ENCODE measurements at regions not wholly inside any gene's neighbourhood (a gene's known extent, or its start where the extent isn't known, plus 50 kb on each side); places are given as distances from the start of the nearest gene placed in this dataset.

- DNase-seq, result no peak
Observed at GRCh38 chr2:120940726-120941256, 205.1 kb downstream of the GLI2 start.

GRCh38 chr2:120941571-120942120 lies 206.0 kb downstream of the GLI2 start:
- no peak for DNase-seq

GRCh38 chr2:120942658-120943057 lies 207.0 kb downstream of the GLI2 start:
- DNase-seq, result no peak

DNA sequence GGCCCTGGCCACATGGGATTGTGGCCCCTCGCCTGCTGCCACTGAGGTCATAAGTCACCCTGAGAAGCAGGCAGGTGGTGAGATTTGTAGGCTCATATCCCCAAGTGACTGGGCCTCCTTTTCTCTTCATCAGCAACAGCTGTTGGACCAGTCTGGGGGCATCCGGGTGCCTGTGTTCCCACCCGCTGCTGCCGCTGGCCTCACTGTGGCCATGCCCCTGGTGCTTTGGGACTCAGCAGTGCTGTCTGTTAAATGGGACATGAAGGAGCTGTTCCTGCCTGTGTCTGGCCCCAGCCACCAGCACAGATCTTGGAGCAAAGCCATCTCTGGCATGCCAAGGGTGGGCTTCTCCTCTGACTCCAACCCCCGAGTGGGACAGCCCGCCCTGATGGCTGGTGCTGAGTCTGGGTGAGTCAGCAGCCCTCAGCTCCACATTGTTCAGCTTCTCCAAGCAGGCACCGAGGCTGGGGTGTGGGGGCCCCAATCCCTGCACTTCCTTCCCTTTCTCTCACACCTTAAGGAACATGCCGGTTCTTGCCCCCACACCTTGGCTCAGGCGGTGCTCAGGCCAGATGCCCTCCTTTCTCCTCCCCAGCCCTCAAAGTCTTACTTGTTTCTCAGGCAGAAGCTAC lies 207.9 kb downstream of the GLI2 start:
- no peak for DNase-seq

DNA sequence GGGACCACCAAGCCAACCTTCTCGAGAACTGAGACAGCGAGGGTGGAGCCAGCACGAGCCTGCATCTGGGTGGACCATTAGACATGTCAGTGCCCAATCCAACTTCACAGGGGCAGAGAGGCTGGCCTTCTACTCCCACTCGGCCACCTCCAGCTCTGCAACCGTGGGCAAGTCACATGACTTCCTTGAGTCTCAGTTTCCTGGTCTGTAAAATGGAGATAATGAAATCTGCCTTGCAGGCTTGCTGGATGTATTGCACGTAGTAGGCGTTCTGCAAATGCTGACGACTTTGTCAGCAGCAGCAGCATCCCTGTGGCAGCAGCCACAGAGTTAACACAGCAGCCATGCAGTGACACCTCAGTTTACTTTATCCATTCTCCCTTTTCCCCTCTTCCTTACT lies 208.9 kb downstream of the GLI2 start:
- no peak for DNase-seq

GRCh38 chr2:120945091-120945490 lies 209.4 kb downstream of the GLI2 start:
- DNase-seq, result no peak

DNA sequence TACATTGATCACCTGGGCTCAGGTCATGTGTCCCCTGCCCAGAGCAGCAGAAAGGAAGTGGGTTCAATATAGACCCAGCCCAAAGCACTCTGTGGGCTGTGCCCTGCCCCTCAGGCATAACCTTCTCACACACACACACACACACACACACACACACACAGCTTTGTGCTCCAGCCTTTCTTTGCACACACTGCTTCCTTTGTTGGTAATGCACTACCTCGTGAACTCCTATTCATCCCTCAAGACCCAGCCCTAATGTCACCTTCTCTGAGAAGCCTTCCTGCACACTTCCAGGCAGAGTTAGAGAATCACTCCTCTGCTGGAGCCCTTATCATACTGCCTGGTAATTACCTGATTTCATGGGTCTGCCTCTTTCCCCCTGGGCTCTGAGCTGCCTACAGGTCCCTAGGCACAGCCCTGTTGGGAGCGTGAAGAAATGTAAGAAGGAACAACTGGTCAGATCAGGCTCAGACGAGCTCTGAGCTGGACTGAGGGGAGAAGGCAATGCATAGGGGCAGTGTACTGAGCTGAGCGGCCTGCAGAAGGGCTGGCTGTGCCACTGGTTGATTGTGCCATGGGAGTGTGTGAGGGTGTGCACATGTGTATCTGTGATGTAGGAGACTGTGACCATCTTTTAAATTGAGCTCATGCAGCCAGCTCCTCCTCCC lies 210.3 kb downstream of the GLI2 start:
- no peak for DNase-seq

GRCh38 chr2:120947327-120947726 lies 211.7 kb downstream of the GLI2 start:
- no peak for DNase-seq

DNA sequence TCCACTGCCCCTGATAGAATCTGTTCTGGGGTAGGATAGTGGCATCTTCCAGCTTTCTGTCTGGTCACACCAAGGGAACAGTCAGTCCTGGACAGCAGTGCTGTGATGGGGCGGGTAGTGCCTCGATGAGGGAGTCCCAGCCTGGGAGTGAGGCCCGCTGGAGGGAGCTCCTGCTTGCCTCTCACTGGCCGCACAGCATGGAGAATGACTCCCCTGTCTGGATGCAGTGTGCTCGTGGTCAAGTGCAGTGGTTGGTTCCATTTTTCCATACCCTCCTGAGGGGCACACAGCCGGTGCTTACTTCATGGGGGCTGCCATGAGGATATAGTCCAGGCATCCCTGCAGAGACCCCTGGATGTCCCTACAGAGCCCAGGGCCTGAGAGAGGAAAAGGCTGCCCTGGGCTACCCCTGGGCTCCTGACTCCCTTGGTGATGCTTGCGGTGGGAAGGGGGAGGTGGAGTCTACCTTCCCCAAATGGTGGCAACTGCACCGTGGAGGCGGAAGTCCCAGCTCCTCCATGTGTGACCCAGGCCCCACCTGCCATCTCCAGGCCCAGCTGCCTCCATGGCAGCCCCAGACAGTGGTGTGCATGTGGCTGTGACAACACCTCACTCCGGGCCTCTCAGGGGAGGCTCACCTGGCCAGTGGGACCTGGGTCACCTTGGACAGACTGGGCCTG lies 212.5 kb downstream of the GLI2 start:
- DNase-seq, result no peak

DNA sequence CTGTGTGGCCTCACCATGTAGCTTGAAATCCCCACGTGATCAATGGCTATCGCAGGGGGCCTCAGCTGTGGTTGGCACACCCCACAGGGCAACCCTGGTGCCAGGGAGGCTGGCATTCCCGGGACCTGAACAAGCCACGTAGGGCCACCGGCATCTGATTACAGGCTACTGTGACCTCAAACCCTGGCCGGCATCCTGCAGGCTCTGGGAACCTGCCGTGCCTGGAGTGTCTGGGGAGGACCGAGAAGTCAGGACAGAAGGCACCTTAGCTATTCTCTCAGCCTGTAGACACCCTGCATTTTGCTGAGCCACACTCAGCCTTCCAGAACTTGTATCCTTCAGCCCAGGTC lies 213.0 kb downstream of the GLI2 start:
- DNase-seq, result no peak

DNA sequence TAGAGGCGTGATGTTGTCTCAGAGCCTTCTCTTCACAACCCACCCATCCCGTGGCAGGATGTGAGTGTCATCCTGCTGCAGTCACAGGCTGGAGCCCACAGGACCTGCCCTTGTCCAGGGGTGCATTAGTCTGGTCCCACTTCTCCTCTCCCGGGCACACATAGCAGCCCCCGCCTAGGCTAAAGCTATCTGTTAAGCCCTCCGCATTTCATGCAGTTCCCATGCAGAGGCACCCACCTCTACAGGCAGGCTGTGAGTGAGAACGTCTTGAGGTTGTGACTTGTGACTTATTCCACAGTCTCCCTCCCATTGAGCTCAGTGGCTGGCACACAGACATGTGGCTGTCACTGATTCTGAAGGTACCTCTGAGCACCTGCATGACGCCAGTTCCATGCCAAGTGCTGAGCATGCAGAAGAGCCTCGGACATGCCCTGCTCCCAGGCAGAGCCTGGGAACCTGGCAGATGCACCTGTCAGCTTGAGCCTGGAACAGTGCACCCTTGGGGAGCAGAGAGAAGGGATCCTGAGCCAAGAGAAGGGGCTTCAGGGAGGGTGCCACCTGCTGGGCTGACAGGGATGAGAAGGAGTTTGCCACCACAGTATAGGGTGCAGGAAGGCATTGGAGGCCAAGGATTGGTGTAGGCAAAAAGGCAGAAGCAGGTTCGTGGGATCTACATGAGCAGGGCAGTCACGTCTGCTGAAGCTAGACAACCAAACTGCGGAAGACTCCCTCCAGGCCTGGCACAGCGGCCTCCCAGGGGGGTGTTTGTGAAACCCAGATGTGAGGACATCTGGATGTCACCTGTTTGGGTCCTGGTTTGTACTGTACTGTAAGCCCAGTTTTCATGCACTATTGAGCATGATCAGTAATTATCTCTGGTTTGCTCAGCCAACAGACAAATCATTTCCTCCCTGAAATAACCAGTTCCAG lies 213.6 kb downstream of the GLI2 start:
- DNase-seq, result no peak

GRCh38 chr2:120949957-120950590 lies 214.4 kb downstream of the GLI2 start:
- DNase-seq, result no peak

DNA sequence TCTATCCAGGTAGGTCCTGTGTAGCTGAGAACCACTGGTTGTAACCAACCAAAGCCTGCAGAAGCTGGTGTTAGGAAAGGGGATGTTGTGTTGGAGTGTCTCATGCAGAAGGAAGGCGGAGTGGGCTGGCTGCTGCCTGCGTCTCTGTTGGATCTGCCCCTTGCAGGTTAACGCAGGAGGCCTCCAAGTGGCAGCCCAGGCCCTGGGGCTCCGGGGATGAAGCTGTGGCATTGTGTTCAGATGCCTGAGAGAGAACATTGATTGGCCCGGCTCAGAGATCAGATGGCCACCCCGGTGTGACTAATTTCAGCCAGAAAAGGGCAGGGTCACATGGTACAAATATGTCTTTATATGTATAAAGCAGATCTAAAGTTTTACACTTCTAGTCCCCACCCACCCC lies 216.0 kb downstream of the GLI2 start:
- no peak for DNase-seq

DNA sequence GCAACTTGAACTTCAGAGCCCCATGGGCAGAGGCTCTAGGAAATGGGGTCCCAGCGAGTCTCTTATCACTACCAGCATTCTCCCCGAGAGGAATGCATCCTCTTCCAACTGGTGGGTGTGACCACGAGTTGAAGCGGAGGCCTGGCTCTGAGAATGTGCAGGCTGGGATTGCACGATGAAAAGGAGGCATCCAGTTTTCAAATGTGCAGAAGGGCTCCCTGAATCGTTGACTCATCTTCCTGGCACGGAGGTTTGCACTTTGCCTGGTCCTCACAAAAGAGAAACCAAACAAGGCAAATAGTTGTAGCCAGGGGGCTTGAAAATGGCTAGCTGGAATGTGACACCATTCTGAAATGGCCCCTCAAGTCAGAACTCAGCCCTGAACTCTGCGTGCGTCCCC lies 216.7 kb downstream of the GLI2 start:
- DNase-seq, result no peak

- DNase-seq, result no peak
Observed at GRCh38 chr2:120953066-120953756, 217.5 kb downstream of the GLI2 start.

DNA sequence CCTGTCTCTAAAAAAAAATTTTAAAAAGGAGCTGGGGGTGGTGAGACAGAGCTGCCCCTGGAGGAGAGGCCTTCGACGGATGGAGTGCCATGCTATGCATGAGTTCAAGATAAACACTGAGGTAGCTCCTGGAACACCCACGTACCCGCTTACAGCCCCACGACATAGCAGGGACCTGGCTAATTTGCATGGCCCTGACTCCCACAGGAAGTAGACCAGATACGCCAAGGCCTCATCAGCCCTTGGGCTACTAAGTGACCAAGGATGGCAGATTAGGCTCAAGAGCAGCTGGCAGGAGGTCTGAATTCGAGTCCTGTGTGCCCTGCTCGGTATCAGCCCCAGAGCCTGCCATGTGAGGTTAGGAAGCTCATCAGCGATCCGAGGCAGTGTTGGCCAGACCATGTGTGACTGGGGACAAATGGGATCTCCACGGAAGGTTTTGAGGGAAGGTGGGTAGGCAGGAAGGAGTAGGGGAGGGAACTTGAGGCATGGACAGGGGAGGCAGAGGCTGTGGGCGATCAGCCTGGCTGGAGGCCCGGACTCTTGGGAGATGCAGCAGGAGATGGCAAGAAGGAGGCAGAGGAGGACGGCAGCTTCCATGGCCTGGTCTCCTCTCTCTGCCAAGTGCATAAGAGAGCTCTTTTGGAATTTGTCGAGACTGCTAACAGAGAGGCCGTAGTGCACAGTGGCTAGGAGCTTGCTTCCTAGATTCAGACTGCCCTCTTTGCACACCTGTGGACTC lies 218.3 kb downstream of the GLI2 start:
- no peak for DNase-seq

DNA sequence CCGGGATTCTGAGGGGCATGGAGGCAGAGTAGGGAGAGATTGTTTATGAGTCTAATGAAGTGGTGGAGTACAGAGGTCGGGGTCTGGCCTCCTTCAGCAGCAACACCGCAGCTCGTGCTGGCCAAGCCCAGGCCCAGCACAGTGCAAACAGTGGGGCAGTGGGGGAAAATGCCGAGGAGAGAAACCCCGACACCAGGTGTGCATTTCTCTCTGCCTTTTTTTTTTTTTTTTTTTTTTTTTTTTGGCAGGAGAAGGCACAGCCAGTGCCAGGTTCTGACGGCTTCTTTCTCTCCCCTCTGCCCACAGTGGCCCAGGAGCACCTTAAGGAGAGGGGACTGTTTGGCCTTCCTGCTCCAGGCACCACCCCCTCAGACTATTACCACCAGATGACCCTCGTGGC lies 219.3 kb downstream of the GLI2 start:
- no peak for DNase-seq

- no peak for DNase-seq
Observed at GRCh38 chr2:120955427-120955826, 219.8 kb downstream of the GLI2 start.

DNA sequence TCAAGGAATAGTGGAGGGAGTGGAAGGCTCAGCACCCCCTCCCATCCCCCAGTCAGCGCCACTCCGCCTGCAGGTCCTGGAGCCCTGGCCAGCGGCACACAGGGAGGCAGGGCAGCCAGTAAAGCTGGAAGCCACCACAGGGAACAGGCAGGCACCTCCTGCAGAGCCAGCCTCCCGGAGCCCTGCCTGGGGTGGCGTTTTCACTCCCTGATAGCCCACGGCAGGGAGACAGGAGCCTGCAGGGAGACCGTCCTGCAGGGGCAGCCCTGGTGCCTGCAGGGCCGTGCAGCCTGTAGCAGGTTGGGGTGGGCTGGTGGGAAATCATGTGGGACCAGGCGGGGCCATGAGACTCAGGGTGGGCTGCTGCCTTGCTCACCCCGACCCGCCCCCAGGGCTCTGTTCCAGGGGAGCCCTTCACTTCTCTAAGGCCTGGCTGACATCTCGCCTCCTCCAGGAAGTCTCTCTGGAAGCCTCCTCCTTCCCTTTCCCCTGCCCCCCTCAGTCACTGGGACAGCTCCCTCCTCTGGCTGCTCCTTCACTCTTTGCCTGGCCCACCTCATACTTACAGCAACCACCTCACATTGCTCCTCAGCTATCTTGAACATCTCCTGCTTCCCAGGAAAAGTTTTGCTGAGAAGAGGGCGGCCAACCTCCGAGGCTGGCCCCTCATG lies 221.0 kb downstream of the GLI2 start:
- no peak for DNase-seq

DNA sequence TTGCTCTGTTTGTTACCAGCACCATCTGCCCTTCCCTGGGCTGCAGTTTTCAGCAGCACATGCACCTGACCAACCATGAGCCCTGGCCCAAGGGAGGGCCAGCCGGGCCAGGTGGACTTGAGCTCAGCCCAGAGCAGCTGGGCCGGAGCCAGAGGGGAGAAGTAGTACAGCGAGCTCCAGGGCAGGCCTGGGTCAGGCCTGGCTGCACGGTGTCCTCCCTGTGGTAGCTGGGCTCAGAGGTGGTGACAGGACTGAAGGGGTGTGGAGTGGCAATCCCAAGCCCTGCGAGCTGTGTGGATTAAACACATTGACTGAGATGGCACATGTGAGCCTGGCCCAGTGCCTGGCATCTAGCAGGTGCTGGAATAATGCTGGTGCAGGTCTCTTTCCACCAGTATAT lies 222.2 kb downstream of the GLI2 start:
- DNase-seq, result no peak

Measured in CD4-positive, alpha-beta T cell treated with Interleukin-4 for 1 hour (primary cell).